H9 (cell line): ENCODE measurements at regions not wholly inside any gene's neighbourhood (a gene's known extent, or its start where the extent isn't known, plus 50 kb on each side); places are given as distances from the start of the nearest gene placed in this dataset.

Source experiments
- DNase-seq: peaks from one replicate; pipeline ENCODE4 v3.0.0-alpha.2; 2017
- H2AFZ ChIP-seq: one replicate; pipeline ENCODE4 v1.6.1; 2013; ENCODE audit warnings: mild to moderate bottlenecking, low read length, control low read depth, moderate library complexity
- H2AK5ac ChIP-seq: 2 replicates; pipeline ENCODE4 v1.6.1; 2013; ENCODE audit warnings: low read length, control low read depth, mixed read lengths; ENCODE audit not compliant: insufficient read length
- H2BK120ac ChIP-seq: one replicate; pipeline ENCODE4 v1.6.1; 2013; ENCODE audit warnings: low read depth, mild to moderate bottlenecking, low read length, control low read depth, inconsistent platforms; ENCODE audit not compliant: poor library complexity, severe bottlenecking
- H2BK12ac ChIP-seq: 2 replicates; pipeline ENCODE4 v1.6.1; 2013; ENCODE audit warnings: low read length, control low read depth, mixed read lengths, low read depth; ENCODE audit not compliant: insufficient read length
- H2BK15ac ChIP-seq: 2 replicates; pipeline ENCODE4 v1.6.1; 2013; ENCODE audit warnings: low read depth, low read length, control low read depth
- H2BK20ac ChIP-seq: one replicate; pipeline ENCODE4 v1.6.1; 2013; ENCODE audit warnings: low read depth, mild to moderate bottlenecking, low read length, control low read depth, inconsistent platforms; ENCODE audit not compliant: poor library complexity, severe bottlenecking
- H2BK5ac ChIP-seq: 2 replicates; pipeline ENCODE4 v1.6.1; 2013; ENCODE audit warnings: low read length, control low read depth, mixed read lengths; ENCODE audit not compliant: insufficient read length
- H3K14ac ChIP-seq: 2 replicates; pipeline ENCODE4 v1.6.1; 2013; ENCODE audit warnings: low read length, control low read depth; ENCODE audit not compliant: insufficient read depth
- H3K18ac ChIP-seq: 2 replicates; pipeline ENCODE4 v1.6.1; 2013; ENCODE audit warnings: low read depth, mild to moderate bottlenecking, mixed read lengths, low read length, control low read depth; ENCODE audit not compliant: insufficient read length
- H3K23ac ChIP-seq: 2 replicates; pipeline ENCODE4 v1.6.1; 2013; ENCODE audit warnings: low read length, control low read depth, mixed read lengths, low read depth; ENCODE audit not compliant: insufficient read length
- H3K23me2 ChIP-seq: 2 replicates; pipeline ENCODE4 v1.6.1; 2013; ENCODE audit warnings: low read depth, mild to moderate bottlenecking, mixed read lengths, low read length, control low read depth; ENCODE audit not compliant: insufficient read length, poor library complexity, severe bottlenecking
- H3K27ac ChIP-seq: 2 replicates; pipeline ENCODE4 v1.5.1; 2013; ENCODE audit warnings: low read length, control low read depth, mixed read lengths, low read depth; ENCODE audit not compliant: insufficient read length
- H3K27me3 ChIP-seq: 2 replicates; pipeline ENCODE4 v1.6.1; 2013; ENCODE audit warnings: low read length, control low read depth, inconsistent platforms; ENCODE audit not compliant: insufficient read depth
- H3K4ac ChIP-seq: 2 replicates; pipeline ENCODE4 v1.6.1; 2013; ENCODE audit warnings: low read depth, mild to moderate bottlenecking, control low read depth, inconsistent platforms, low read length, moderate library complexity
- H3K4me1 ChIP-seq: 2 replicates; pipeline ENCODE4 v1.6.1; 2013; ENCODE audit warnings: low read length, control low read depth, inconsistent platforms; ENCODE audit not compliant: insufficient read depth
- H3K4me2 ChIP-seq: 2 replicates; pipeline ENCODE4 v1.6.1; 2013; ENCODE audit warnings: low read length, control low read depth, mixed read lengths; ENCODE audit not compliant: insufficient read length, insufficient read depth
- H3K56ac ChIP-seq: 2 replicates; pipeline ENCODE4 v1.6.1; 2013; ENCODE audit warnings: low read depth, mild to moderate bottlenecking, mixed read lengths, low read length, control low read depth; ENCODE audit not compliant: insufficient read length
- H3K79me1 ChIP-seq: 2 replicates; pipeline ENCODE4 v1.6.1; 2013; ENCODE audit warnings: low read depth, mild to moderate bottlenecking, moderate library complexity, low read length, control low read depth, inconsistent platforms; ENCODE audit not compliant: insufficient read depth, poor library complexity, severe bottlenecking
- H3K79me2 ChIP-seq: 2 replicates; pipeline ENCODE4 v1.6.1; 2013; ENCODE audit warnings: low read length, control low read depth, inconsistent platforms; ENCODE audit not compliant: insufficient read depth
- H3K9ac ChIP-seq: 2 replicates; pipeline ENCODE4 v1.6.1; 2013; ENCODE audit warnings: low read length, control low read depth, mixed read lengths; ENCODE audit not compliant: insufficient read length; ENCODE audit errors: extremely low read depth
- H3K9me3 ChIP-seq: one replicate; pipeline ENCODE4 v1.6.1; 2013; ENCODE audit warnings: low read depth, low read length, inconsistent platforms; ENCODE audit not compliant: control insufficient read depth
- H3T11ph ChIP-seq: one replicate; pipeline ENCODE4 v1.6.1; 2013; ENCODE audit warnings: mild to moderate bottlenecking, low read length, control low read depth, inconsistent platforms
- H4K20me1 ChIP-seq: one replicate; pipeline ENCODE4 v1.6.1; 2013; ENCODE audit not compliant: control insufficient read depth, insufficient read length, insufficient read depth
- H4K5ac ChIP-seq: 2 replicates; pipeline ENCODE4 v1.6.1; 2013; ENCODE audit warnings: low read depth, mild to moderate bottlenecking, mixed read lengths, low read length, control low read depth; ENCODE audit not compliant: insufficient read length
- H4K8ac ChIP-seq: replicated peaks from 2 replicates; pipeline ENCODE4 v1.6.1; 2013; ENCODE audit warnings: low read length, control low read depth, mixed read lengths, low read depth; ENCODE audit not compliant: insufficient read length
- H4K91ac ChIP-seq: 2 replicates; pipeline ENCODE4 v1.6.1; 2013; ENCODE audit warnings: low read depth, mild to moderate bottlenecking, moderate library complexity, mixed read lengths, low read length, control low read depth; ENCODE audit not compliant: insufficient read length
- H3K27ac Mint-ChIP-seq, 3 experiments: 2 replicates in 2 of 3; 3 replicates in 1 of 3; pipeline ENCODE4 v1.8.0; 2020 to 2021; ENCODE audit warnings: mixed read lengths in 3 of 3, mild to moderate bottlenecking in 1 of 3, moderate library complexity in 1 of 3
- H3K27me3 Mint-ChIP-seq: 2 replicates; pipeline ENCODE4 v1.8.0; 2021; ENCODE audit warnings: low read depth, mild to moderate bottlenecking, moderate library complexity, mixed read lengths
- H3K36me3 Mint-ChIP-seq, 3 experiments: 2 replicates in 2 of 3; 3 replicates in 1 of 3; pipeline ENCODE4 v1.8.0; 2020 to 2021; ENCODE audit warnings: low read depth in 3 of 3, mixed read lengths in 3 of 3; ENCODE audit not compliant: insufficient read depth in 1 of 3
- H3K4me1 Mint-ChIP-seq, 2 experiments: 2 replicates each; pipeline ENCODE4 v1.8.0; 2020; ENCODE audit warnings: mixed read lengths in 2 of 2
- H3K4me3 Mint-ChIP-seq, 2 experiments: 2 replicates in 1 of 2; 3 replicates in 1 of 2; pipeline ENCODE4 v1.8.0; 2020 to 2021; ENCODE audit warnings: mild to moderate bottlenecking in 2 of 2, mixed read lengths in 2 of 2, moderate library complexity in 1 of 2
- H3K9me3 Mint-ChIP-seq, 2 experiments: 2 replicates in 1 of 2; 3 replicates in 1 of 2; pipeline ENCODE4 v1.8.0; 2020; ENCODE audit warnings: mild to moderate bottlenecking in 2 of 2, mixed read lengths in 2 of 2, moderate library complexity in 1 of 2
- CTCF ChIP-seq: fragments of 200-600 bp; sonication (generic); conservative IDR thresholded peaks from 3 replicates; pipeline ENCODE4 v1.8.0; 2021; ENCODE audit warnings: antibody characterized with exemption, mild to moderate bottlenecking
- WGBS: extraction: QIAGEN DNeasy Blood & Tissue Kit; methylation state at CpG from one replicate; pipeline ENCODE4 v1.1.7; 2013; ENCODE audit warnings: missing lambda C conversion rate, low lambda C conversion rate, mixed read lengths; ENCODE audit not compliant: insufficient read length; ENCODE audit errors: extremely low coverage; 5-methylcytosine and 5-hydroxymethylcytosine counted together

GRCh38 chr11:64436000-64436399 is 77.0 kb downstream of the RPS6KA4 start:
- Histone ChIP-seq H3K4me1 (no peaks in the 10 kb centered on the region), H3K4me2 (no peak overlapping the region), H3K18ac (no peak overlapping the region), H3K27ac (no peak overlapping the region), H2AFZ (no peak overlapping the region), H3K9me3 (no peaks in the 10 kb centered on the region), H3K27me3 (no peaks in the 10 kb centered on the region; the same call in 1 of the 2 replicates), H3T11ph (no peak overlapping the region), H2BK20ac (no peak overlapping the region), H2BK5ac (no peak overlapping the region), H4K5ac (no peak overlapping the region), H4K8ac (no peak overlapping the region), H3K9ac (no peak overlapping the region), H3K23ac (no peak overlapping the region), H4K20me1 (no peaks in the 10 kb centered on the region), H2BK120ac (no peak overlapping the region), H2BK12ac (no peak overlapping the region), H3K79me1 (no peaks in the 10 kb centered on the region), H3K23me2 (no peaks in the 10 kb centered on the region), H3K79me2 (no peaks in the 10 kb centered on the region), H2AK5ac (no peak overlapping the region), H4K91ac (no peak overlapping the region), H3K4ac (no peak overlapping the region), H2BK15ac (no peak overlapping the region), H3K14ac (no peak overlapping the region), H3K56ac (no peak overlapping the region)
- DNase-seq, result no peak
- Mint-ChIP-seq H3K36me3 (no peaks in the 10 kb centered on the region; a peak in 1 of 7 replicates), H3K27me3 (peaks cover 32% of the 10 kb centered on the region), H3K4me3 (no peak overlapping the region), H3K27ac (no peak overlapping the region), H3K4me1 (peaks cover 4 to 16% of the 10 kb centered on the region in 2 experiments; a peak in 3 of 4 replicates), H3K9me3 (no peaks in the 10 kb centered on the region)
- TF ChIP-seq CTCF, result no peak
- WGBS, result no CpG with 5 or more reads among the region's 4 CpGs
